AG10803 (cell line): ENCODE measurements at regions not wholly inside any gene's neighbourhood (a gene's known extent, or its start where the extent isn't known, plus 50 kb on each side); places are given as distances from the start of the nearest gene placed in this dataset.

ENCODE experiments used
- DNase-seq: peaks from one replicate; pipeline ENCODE4 v3.0.0; 2010; ENCODE audit warnings: low read depth
- H3K4me3 ChIP-seq: 2 replicates; pipeline ENCODE4 v1.5.1; 2011; ENCODE audit warnings: mild to moderate bottlenecking, low read length, control low read depth
- TF ChIP-seq, protein P1 (sequence below): conservative IDR thresholded peaks from 2 replicates; pipeline ENCODE4 v1.5.1; 2011; ENCODE audit warnings: mild to moderate bottlenecking, low read length, control low read depth, inconsistent platforms

DNA sequence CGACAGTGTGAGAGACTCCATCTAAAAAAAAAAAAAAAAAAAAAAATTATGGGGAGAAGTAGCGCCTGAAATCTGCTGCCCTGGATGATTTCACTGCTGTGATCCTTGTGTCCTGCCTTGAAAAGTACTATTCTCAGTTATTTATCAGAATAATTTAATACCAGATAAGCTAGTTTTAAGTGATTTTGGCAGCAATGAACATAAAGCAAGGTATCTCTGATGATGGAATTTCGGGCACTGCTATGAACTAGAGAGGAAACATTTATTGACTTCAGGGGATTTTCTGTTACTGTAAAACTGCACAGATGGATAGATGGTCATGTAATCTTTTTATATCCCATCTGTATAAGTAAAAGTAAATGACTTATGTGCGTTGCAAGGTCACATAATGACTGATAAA, 619.1 kb upstream of the ANKRD30A start:
- H3K4me3 ChIP-seq: no peak overlapping the region
- TF ChIP-seq, protein P1, sequence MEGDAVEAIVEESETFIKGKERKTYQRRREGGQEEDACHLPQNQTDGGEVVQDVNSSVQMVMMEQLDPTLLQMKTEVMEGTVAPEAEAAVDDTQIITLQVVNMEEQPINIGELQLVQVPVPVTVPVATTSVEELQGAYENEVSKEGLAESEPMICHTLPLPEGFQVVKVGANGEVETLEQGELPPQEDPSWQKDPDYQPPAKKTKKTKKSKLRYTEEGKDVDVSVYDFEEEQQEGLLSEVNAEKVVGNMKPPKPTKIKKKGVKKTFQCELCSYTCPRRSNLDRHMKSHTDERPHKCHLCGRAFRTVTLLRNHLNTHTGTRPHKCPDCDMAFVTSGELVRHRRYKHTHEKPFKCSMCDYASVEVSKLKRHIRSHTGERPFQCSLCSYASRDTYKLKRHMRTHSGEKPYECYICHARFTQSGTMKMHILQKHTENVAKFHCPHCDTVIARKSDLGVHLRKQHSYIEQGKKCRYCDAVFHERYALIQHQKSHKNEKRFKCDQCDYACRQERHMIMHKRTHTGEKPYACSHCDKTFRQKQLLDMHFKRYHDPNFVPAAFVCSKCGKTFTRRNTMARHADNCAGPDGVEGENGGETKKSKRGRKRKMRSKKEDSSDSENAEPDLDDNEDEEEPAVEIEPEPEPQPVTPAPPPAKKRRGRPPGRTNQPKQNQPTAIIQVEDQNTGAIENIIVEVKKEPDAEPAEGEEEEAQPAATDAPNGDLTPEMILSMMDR: no peak
- DNase-seq: no peak

DNA sequence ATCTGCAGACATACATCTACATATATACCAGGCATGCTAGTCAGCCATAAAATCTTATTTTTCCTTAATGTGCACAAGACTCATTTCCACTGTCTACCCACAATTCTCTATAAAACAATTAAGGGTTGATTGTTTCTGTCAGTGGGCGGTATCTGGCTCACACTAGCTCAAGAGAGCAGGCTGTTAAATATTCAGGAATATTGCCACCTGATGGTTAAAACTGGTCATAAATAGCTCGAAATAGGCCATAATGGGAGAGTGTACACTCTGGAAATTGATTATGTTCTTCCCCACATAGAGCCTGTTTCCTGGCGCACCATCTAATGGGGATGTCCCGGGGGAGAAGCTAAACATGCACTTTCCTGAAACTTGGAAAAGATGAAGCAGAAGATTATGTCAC, 620.6 kb upstream of the ANKRD30A start:
- no peak for DNase-seq

DNA sequence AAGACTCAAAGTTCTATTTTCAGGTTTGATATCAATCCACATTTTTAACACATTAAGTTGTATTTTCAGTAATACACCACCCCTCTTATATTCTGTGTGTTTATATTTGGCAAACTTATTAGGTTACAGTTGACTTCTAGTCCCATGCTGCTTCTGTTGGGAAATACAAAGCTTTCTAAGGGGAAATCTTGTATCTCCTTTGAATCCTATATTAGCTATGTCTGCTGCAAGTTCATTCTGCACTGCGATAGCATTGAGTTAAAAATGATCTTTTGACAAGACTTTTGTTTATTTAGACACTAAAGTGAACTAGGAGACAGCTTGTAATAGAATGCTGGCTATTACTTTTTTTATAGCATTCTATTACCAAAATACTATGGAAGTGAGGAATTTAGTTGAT, 625.1 kb upstream of the ANKRD30A start:
- DNase-seq: no peak
- H3K4me3 ChIP-seq: no peak overlapping the region
- TF ChIP-seq, protein P1: no peak

More for the DNA sequence above, 620.6 kb upstream of the ANKRD30A start:
- TF ChIP-seq, protein P1: no peak
- H3K4me3 ChIP-seq: no peak overlapping the region

DNA sequence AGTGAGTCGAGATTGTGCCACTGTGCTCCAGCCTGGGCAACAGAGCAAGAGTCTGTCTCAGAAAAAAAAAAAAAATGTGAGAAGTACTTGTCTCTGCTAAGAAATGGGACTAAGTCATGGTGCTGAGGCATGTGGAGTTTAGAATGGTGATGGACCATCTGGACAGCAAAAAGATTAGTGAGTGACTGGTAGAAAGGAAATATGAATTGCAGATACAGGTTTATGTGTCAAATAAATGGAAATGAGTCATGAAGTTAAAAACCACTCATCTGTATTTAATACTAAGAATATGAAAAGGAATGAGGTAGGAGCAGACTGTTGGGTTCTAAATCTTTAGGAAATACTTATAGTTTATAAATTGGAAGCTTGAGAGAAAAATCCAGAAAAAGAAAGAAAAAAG, 625.7 kb upstream of the ANKRD30A start:
- no peak overlapping the region for H3K4me3 ChIP-seq
- DNase-seq: peak; percentile 29
- TF ChIP-seq, protein P1: no peak

DNA sequence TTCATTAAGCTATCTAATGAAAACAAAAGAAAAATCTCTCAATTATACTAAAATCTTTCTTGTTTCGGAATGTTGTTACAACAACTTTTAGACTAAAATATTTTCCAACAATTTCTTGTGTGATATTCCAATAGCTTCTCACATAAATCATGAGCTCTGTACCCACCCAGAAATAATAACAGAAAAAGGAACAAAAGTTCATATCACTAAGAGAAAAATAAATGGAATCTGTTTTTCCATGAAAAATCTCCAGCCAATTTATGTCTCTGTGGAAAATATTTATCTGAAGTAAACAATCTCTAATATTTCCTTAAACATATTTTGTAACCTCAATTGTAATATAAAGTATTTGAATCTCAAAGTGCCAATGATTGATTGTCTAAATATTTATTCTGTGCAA, 628.6 kb upstream of the ANKRD30A start:
- H3K4me3 ChIP-seq: no peak overlapping the region
- DNase-seq: no peak
- TF ChIP-seq, protein P1: no peak

DNA sequence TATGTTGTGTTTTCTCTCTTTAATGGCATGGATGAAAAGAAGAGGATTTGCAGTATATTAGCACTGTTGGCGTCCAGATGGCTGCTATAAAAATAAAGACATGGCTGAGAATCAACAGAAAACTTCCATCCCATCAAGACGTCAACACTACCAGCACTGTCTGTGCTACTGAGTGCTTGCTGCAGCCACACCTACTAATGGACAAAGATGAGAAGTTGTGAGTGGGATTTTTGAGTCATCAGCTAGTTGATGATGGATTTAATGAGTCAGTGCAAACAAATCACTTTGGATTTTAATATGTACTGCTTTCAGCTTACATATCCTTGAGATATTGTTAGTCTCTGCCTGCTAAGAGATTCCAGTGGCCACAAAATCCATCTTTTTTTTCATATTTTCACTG, 631.0 kb upstream of the ANKRD30A start:
- no peak overlapping the region for H3K4me3 ChIP-seq
- TF ChIP-seq, protein P1: no peak
- DNase-seq: peak; percentile 90

DNA sequence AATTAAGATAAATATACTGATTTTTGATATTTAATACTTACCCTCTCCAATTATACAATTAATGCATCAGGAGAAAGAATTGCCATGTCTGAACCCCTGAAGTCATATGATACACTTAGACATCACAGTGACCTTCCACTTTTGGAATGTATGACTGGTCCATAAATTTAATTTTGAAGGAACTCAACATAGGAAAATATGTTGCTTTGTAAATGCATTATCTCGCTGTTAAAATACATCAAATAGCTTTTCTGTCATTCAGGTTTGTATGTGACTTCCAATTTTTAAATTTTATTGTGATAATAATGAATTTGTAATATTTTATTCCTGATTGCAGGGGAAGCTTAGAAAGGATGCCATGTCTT, 631.9 kb upstream of the ANKRD30A start:
- H3K4me3 ChIP-seq: no peak overlapping the region
- TF ChIP-seq, protein P1: no peak
- DNase-seq: peak; percentile 29
